ENCODE measurements at regions not wholly inside any gene's neighbourhood (a gene's known extent, or its start where the extent isn't known, plus 50 kb on each side); places are given as distances from the start of the nearest gene placed in this dataset.
"Not testable (repeated sequence)": the region's sequence is repeated elsewhere in the genome, so short reads cannot be mapped to it uniquely, and the experiment has no call there.

DNA sequence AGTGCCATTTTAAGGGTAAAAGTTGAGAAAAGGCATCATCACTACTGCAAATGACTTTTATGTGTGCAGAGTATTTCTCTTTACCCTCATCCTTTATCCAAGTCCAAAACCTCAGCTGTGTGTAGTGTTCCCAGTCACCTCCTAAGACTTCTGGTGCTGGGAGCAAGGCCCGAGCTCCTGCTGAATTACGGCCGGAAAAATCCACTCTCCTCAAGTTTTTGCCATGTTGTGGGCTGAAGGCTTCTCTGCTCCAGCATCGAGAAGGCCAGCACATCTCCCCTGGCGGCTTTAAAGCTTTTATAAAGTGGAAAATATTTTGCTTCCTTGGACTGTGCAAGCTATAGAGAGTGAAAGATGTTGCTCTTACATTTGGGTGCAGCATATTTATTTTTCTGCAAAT, 153.2 kb upstream of the THBS2 start:
- no peaks in the 10 kb centered on the region for H3K27me3 ChIP-seq
- H3K9me3 ChIP-seq, result no peaks in the 10 kb centered on the region
- H3K4me3 ChIP-seq, result no peak overlapping the region
- DNase-seq, result no peak
- TF ChIP-seq POLR2A (IDR thresholded peaks at IDR 0.05), result no peak
- no peaks in the 10 kb centered on the region for H3K36me3 ChIP-seq
- no peaks in the 10 kb centered on the region for H3K4me1 ChIP-seq
- H3K27ac ChIP-seq, result no peak overlapping the region

DNA sequence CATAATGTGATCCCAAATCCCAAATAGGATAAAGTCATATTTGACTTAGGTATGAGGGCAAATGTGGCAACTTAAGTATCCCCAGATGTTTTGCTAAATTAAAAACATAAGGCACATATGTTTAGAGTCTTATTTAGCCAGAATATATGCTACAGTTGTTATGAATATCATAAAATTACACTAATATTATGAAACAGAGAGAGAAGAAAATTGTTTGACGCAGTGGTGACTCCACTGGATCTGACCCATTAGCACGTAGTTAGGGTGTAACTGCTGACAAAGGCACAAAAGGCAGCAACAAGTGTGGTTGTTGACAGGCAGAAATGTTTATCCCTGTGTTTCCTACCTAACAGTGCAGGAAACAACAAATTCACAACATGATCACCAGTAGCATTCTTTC, 152.4 kb upstream of the THBS2 start:
- Histone ChIP-seq H3K36me3 (no peaks in the 10 kb centered on the region), H3K9me3 (no peaks in the 10 kb centered on the region), H3K27ac (no peak overlapping the region), H3K27me3 (no peaks in the 10 kb centered on the region), H3K4me1 (no peaks in the 10 kb centered on the region), H3K4me3 (no peak overlapping the region)
- no peak for TF ChIP-seq POLR2A (IDR thresholded peaks at IDR 0.05)
- TF ChIP-seq, protein P1, sequence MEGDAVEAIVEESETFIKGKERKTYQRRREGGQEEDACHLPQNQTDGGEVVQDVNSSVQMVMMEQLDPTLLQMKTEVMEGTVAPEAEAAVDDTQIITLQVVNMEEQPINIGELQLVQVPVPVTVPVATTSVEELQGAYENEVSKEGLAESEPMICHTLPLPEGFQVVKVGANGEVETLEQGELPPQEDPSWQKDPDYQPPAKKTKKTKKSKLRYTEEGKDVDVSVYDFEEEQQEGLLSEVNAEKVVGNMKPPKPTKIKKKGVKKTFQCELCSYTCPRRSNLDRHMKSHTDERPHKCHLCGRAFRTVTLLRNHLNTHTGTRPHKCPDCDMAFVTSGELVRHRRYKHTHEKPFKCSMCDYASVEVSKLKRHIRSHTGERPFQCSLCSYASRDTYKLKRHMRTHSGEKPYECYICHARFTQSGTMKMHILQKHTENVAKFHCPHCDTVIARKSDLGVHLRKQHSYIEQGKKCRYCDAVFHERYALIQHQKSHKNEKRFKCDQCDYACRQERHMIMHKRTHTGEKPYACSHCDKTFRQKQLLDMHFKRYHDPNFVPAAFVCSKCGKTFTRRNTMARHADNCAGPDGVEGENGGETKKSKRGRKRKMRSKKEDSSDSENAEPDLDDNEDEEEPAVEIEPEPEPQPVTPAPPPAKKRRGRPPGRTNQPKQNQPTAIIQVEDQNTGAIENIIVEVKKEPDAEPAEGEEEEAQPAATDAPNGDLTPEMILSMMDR (IDR thresholded peaks at IDR 0.05), result no peak
- DNase-seq, result no peak

DNA sequence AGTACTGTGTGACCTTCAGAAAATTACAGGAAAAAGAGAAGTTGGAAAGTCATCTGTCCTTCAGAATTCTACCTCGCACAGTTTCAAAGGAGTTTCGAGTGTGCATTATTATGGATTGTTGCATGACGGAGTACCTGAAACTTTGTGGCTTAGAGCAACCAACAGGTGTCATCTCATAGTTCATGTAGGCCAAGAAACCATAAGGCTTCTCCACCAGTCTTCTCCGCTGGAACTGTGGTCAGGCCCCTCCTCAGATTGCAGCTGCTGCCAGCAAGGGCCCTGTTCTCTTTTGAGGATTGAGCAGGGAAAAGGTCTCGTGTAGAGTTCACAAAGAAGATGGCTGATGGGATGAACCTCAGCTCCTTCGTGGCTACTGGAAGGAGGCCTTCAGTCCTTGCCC, 151.2 kb upstream of the THBS2 start:
- no peak for TF ChIP-seq POLR2A (IDR thresholded peaks at IDR 0.05)
- TF ChIP-seq, protein P1 (IDR thresholded peaks at IDR 0.05), result no peak
- Histone ChIP-seq H3K36me3 (no peaks in the 10 kb centered on the region), H3K27me3 (no peaks in the 10 kb centered on the region), H3K27ac (no peak overlapping the region), H3K4me3 (no peak overlapping the region), H3K4me1 (no peaks in the 10 kb centered on the region), H3K9me3 (no peaks in the 10 kb centered on the region)
- no peak for DNase-seq

DNA sequence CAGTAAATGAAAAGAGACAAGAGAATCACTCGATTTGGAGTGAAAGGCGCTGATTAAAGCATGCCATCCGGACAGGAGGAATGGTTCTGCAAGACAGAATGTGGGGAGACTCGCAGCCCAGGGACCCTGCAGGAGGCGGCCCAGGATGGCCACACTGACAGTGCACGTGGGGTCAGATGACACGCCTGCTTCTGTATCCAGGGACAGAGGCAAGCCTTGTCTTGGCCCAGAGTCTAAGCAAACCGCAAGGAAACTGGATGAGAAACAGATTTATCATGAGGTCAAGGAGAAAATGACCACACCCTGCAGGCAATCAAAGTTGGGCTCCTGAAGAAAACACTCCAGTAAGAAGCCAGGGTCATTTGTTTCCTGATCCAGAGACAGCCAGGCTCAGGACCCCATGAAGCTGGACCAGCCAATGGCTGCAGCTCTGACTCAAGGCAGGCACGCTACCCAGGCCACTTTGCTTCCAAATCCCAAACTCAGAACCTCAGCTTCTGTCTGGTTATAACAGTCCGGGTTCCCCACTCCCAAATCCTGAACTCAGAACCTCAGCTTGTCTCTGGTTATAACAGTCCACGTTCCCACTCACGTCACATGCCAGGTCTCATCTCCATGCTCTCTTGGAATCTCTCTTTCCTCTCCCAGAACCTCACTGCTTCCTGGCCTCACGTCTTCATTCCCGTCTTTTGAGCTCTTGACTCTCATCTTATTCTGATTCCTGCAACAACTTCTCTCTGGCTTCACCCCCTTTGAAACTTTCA, 144.9 kb upstream of the THBS2 start:
- Histone ChIP-seq H3K27me3 (no peaks in the 10 kb centered on the region), H3K27ac (no peak overlapping the region), H3K36me3 (no peaks in the 10 kb centered on the region), H3K9me3 (no peaks in the 10 kb centered on the region), H3K4me1 (no peaks in the 10 kb centered on the region), H3K4me3 (no peak overlapping the region)
- TF ChIP-seq POLR2A (IDR thresholded peaks at IDR 0.05), result no peak
- TF ChIP-seq, protein P1 (IDR thresholded peaks at IDR 0.05), result no peak
- DNase-seq, result no peak

DNA sequence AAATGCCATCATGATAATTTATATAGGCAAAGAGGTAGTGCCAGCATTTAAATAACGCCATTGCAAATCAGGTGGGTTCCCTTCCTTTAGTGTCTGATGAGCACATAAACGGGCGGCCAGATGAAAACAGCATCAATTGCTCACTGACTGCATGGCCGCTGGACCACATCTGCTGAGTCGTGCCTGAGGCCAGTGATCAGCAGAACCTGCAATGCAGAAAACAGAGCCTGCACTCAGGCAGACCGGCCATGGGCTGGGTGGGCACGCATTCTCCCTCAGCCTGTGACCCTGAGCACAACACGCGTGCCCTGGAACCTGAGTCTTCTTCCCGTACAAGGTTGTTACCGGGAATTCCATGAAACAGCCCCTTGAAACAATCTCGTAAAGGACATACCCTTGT, 144.0 kb upstream of the THBS2 start:
- no peak overlapping the region for H3K27ac ChIP-seq
- H3K9me3 ChIP-seq, result no peaks in the 10 kb centered on the region
- no peak for TF ChIP-seq POLR2A (IDR thresholded peaks at IDR 0.05)
- TF ChIP-seq, protein P1 (IDR thresholded peaks at IDR 0.05), result no peak
- H3K4me3 ChIP-seq, result no peak overlapping the region
- no peaks in the 10 kb centered on the region for H3K4me1 ChIP-seq
- H3K36me3 ChIP-seq, result no peaks in the 10 kb centered on the region
- H3K27me3 ChIP-seq, result no peaks in the 10 kb centered on the region
- DNase-seq, result no peak

DNA sequence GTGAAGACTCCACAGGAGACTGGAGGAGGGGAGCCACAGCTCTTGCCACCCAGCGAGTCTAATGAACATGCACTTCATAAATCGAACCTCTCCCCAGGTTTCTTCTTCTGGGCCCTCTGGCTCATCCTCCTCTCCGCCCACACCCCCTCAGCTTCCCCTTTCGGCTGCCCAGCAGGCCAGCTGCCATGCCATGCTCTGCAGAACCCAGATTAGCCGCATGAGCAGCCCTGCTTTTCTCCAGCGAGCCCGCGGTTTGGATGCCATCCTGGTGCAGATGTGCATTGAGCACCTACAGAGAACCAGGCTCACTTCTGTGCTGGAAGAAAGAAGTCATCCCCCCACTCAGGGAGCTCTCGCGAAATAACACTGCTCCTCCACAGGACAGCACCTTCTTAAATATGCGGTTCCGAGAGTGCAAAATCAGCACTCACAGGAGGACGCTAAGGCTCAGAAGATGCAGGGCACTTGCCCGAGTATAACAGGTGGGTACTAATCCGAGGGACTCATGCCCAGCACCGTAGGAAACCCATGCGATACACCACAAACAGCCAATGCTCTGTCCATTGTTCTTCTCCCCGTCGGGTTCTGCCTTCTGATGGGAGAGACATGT, 143.0 kb upstream of the THBS2 start:
- Histone ChIP-seq H3K4me3 (no peak overlapping the region), H3K36me3 (no peaks in the 10 kb centered on the region), H3K27me3 (no peaks in the 10 kb centered on the region), H3K9me3 (no peaks in the 10 kb centered on the region), H3K27ac (no peak overlapping the region), H3K4me1 (no peaks in the 10 kb centered on the region)
- no peak for TF ChIP-seq POLR2A (IDR thresholded peaks at IDR 0.05)
- TF ChIP-seq, protein P1 (IDR thresholded peaks at IDR 0.05), result no peak
- no peak for DNase-seq

DNA sequence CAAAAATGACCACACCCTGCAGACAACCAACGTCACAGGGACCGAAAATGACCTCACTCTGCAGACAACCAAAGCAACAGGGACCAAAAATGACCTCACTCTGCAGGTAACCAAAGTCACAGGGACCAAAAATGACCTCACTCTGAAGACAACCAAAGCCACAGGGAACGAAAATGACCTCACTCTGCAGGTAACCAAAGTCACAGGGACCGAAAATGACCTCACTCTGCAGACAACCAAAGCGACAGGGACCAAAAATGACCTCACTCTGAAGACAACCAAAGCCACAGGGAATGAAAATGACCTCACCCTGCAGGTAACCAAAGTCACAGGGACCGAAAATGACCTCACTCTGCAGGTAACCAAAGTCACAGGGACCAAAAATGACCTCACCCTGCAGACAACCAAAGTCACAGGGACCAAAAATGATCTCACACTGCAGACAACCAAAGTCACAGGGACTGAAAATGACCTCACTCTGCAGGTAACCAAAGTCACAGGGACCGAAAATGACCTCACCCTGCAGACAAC, 142.4 kb upstream of the THBS2 start:
- H3K27me3 ChIP-seq, H3K4me1 ChIP-seq, DNase-seq, H3K36me3 ChIP-seq, H3K27ac ChIP-seq, H3K9me3 ChIP-seq, H3K4me3 ChIP-seq: not testable (repeated sequence)

Data from Peyer's patch (tissue), 4 donors.